ENCODE measurements at regions not wholly inside any gene's neighbourhood (a gene's known extent, or its start where the extent isn't known, plus 50 kb on each side); places are given as distances from the start of the nearest gene placed in this dataset.
"Not testable (repeated sequence)": the region's sequence is repeated elsewhere in the genome, so short reads cannot be mapped to it uniquely, and the experiment has no call there.

- peak; percentile 63 for FAIRE-seq
- no peak for DNase-seq (ENCODE audit: low spot score in 2 of 2)
Measured at GRCh38 chr10:53547364-53547763, 774.8 kb upstream of the MBL2 start.

GRCh38 chr10:53543410-53543809, 770.8 kb upstream of the MBL2 start:
- FAIRE-seq: no peak
- no peak for DNase-seq (ENCODE audit: low spot score in 2 of 2)

GRCh38 chr10:53537508-53537907, 764.9 kb upstream of the MBL2 start:
- DNase-seq (ENCODE audit: low spot score in 2 of 2) (no peak), FAIRE-seq (no peak)

- FAIRE-seq (no peak), DNase-seq (ENCODE audit: low spot score in 2 of 2) (no peak)
Measured at GRCh38 chr10:53536322-53536721, 763.7 kb upstream of the MBL2 start.

- FAIRE-seq (no peak), DNase-seq (ENCODE audit: low spot score in 2 of 2) (no peak)
Measured at GRCh38 chr10:53534428-53534827, 761.8 kb upstream of the MBL2 start.

GRCh38 chr10:53528974-53529373, 756.4 kb upstream of the MBL2 start:
- DNase-seq (ENCODE audit: low spot score in 2 of 2) (no peak), FAIRE-seq (no peak)

GRCh38 chr10:53521046-53521445, 748.5 kb upstream of the MBL2 start:
- no peak for DNase-seq (ENCODE audit: low spot score in 2 of 2)

GRCh38 chr10:53508197-53508596, 735.6 kb upstream of the MBL2 start:
- DNase-seq (ENCODE audit: low spot score in 2 of 2): no peak
- FAIRE-seq: no peak

More at GRCh38 chr10:53521046-53521445, 748.5 kb upstream of the MBL2 start:
- no peak for FAIRE-seq

- DNase-seq (ENCODE audit: low spot score in 2 of 2); FAIRE-seq: not testable (repeated sequence)
Measured at GRCh38 chr10:53504492-53504891, 731.9 kb upstream of the MBL2 start.

- no peak for DNase-seq (ENCODE audit: low spot score in 2 of 2)
- FAIRE-seq: no peak
Measured at GRCh38 chr10:53491774-53492173, 719.2 kb upstream of the MBL2 start.

GRCh38 chr10:53490553-53490952, 718.0 kb upstream of the MBL2 start:
- no peak for DNase-seq (ENCODE audit: low spot score in 2 of 2)
- FAIRE-seq: no peak

GRCh38 chr10:53489335-53490182, 717.0 kb upstream of the MBL2 start:
- FAIRE-seq (no peak), DNase-seq (ENCODE audit: low spot score in 2 of 2) (no peak)

GRCh38 chr10:53487019-53487983, 714.7 kb upstream of the MBL2 start:
- FAIRE-seq (no peak), DNase-seq (ENCODE audit: low spot score in 2 of 2) (no peak)

GRCh38 chr10:53485422-53485821, 712.8 kb upstream of the MBL2 start:
- not testable (repeated sequence) for DNase-seq (ENCODE audit: low spot score in 2 of 2); FAIRE-seq

GRCh38 chr10:53479365-53479764, 706.8 kb upstream of the MBL2 start:
- FAIRE-seq: no peak

GRCh38 chr10:53477313-53477675, 704.7 kb upstream of the MBL2 start:
- DNase-seq (ENCODE audit: low spot score in 2 of 2): no peak
- no peak for FAIRE-seq

More at GRCh38 chr10:53479365-53479764, 706.8 kb upstream of the MBL2 start:
- no peak for DNase-seq (ENCODE audit: low spot score in 2 of 2)

- no peak for DNase-seq (ENCODE audit: low spot score in 2 of 2)
- no peak for FAIRE-seq
Measured at GRCh38 chr10:53476650-53477312, 704.2 kb upstream of the MBL2 start.

- no peak for FAIRE-seq
Measured at GRCh38 chr10:53469383-53469782, 696.8 kb upstream of the MBL2 start.

GRCh38 chr10:53463539-53463938, 691.0 kb upstream of the MBL2 start:
- no peak for DNase-seq (ENCODE audit: low spot score in 2 of 2)
- no peak for FAIRE-seq

More at GRCh38 chr10:53469383-53469782, 696.8 kb upstream of the MBL2 start:
- no peak for DNase-seq (ENCODE audit: low spot score in 2 of 2)

- no peak for DNase-seq (ENCODE audit: low spot score in 2 of 2)
- no peak for FAIRE-seq
Measured at GRCh38 chr10:53458007-53458406, 685.4 kb upstream of the MBL2 start.

- no peak for FAIRE-seq
- no peak for DNase-seq (ENCODE audit: low spot score in 2 of 2)
Measured at GRCh38 chr10:53453196-53453595, 680.6 kb upstream of the MBL2 start.

All from frontal cortex (tissue), 3 donors.